GM12864 (cell line): ENCODE measurements at regions not wholly inside any gene's neighbourhood (a gene's known extent, or its start where the extent isn't known, plus 50 kb on each side); places are given as distances from the start of the nearest gene placed in this dataset.
"Not testable (repeated sequence)": the region's sequence is repeated elsewhere in the genome, so short reads cannot be mapped to it uniquely, and the experiment has no call there.

Source experiments
- DNase-seq: peaks from one replicate; pipeline ENCODE4 v3.0.0-alpha.2; 2011; ENCODE audit warnings: low read depth
- H3K4me3 ChIP-seq: 2 replicates; pipeline ENCODE4 v1.5.1; 2011; ENCODE audit warnings: mild to moderate bottlenecking, low read depth, low read length, control low read depth
- CTCF ChIP-seq: IDR thresholded peaks from 2 replicates; pipeline ENCODE4 v1.5.1; 2011; ENCODE audit warnings: low read depth, mild to moderate bottlenecking, moderate library complexity, low read length, control low read depth, inconsistent platforms; ENCODE audit errors: missing control alignments

DNA sequence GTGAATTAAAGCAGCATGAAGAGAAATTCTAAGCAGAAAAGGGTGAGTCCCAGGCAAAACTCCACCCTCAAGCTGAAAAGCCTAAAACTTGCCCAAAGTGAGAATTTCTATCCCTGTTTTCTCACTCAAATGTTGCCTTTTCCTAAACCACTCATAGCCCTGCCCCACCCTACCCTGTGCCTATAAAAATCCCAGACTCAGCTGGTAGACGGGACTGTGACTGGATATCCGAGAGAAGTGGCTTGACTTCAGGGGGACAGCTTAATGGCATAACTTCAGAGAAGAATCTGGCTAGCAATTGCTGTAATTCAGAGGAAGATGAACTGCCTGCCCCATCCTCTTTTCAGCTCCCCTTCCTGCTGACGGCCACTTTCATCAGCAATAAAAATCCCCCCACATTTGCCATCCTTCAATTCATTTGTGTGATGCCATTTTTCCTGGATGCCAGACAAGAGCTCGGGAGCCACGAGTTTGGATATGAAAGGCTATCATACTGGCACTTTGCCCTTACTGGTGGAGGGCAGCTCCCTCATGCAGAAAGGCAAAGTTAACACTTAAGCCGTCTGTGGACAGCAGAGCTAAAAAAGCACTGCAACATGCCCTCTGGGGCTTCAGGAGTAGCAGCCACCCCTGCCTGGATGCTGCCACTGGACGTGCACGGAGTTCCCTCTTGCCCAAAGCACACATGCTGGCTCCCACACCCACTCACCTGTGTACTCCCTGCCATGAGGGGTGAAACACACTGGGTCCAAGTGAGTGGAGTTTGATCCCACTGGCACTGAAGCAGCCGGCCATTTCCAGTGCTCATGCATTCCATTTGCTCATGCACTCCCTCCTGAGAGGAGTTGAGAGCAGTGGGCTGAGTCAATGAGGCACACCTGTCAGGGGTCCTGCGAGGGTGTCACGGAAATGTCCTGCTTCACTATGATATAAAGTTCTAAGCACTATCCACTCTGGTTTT is 670.6 kb downstream of the PLOD2 start:
- TF ChIP-seq CTCF: no peak
- H3K4me3 ChIP-seq: no peak overlapping the region
- no peak for DNase-seq

GRCh38 chr3:145492456-145492855 is 668.5 kb downstream of the PLOD2 start:
- TF ChIP-seq CTCF: no peak
- H3K4me3 ChIP-seq: no peak overlapping the region
- no peak for DNase-seq

- not testable (repeated sequence) for DNase-seq, H3K4me3 ChIP-seq
Observed at GRCh38 chr3:145517416-145517815, 643.6 kb downstream of the PLOD2 start.

DNA sequence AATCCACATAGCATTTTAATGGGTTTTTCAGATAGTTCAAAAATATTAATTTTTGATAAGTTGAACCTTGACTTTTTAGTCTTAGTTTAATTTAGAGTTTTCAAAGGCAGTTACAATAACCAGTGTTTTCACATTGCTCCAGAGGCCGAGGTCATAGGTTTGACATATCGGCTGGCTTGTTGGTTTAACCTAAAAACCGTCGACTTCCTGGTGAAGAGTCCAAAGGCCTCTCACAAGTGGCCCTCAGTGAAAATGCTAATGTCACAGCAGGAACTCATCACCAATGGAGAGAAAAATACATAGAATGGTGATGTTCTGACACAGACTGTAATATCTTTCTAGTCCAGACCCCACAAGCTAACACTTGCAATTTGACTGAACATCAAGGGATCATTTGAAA is 642.3 kb downstream of the PLOD2 start:
- TF ChIP-seq CTCF: no peak
- no peak overlapping the region for H3K4me3 ChIP-seq
- DNase-seq: no peak

DNA sequence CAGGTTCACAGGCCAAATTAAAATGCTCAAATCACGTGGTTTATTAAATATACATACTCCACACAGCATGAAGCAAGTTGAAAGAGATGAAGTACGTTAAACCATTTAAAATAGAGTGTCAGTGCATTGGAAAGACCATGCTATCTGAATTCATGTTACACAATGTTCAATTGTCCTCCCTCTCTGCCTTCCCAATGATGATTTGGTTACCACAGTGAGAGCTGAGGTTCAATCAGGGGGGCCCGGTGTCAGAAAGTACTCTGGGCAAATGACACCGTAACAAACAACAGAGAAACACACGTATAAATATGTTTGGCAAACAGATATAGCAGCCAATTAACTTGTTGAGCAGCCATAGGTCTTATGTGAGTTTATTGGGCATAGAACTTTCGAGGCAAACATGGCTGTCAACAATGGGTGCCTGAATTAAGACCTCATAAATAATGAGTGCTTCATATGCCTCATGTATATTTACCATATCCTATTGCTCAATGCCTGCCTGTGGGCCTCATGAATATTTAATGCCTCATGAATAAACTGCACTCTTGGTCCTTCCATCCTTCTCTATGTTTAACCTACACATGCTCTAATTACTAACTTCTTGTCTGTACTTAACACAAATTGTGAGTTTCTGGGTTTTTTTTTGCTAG is 641.5 kb downstream of the PLOD2 start:
- H3K4me3 ChIP-seq: no peak overlapping the region
- TF ChIP-seq CTCF: no peak
- DNase-seq: no peak

DNA sequence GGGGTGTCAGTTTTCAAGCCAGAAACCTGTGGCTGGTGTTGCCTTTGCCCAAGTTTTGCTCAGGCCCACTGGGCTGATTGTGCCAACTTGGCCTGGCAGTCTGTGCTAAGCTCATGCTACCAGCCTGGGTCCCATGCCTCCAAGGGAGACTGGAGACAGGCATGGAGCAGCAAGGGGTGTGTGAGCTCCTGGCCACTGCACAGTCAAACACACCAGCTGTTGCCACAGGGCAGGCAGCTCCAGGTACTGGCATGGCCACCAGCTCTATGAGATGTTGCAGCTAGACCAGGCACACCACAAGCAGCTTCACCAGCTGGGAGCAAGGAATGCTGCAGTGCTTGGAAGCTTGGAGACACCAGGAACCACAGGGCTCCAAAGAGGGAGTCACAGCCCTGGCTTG is 638.8 kb downstream of the PLOD2 start:
- no peak for DNase-seq
- no peak overlapping the region for H3K4me3 ChIP-seq
- TF ChIP-seq CTCF: no peak

DNA sequence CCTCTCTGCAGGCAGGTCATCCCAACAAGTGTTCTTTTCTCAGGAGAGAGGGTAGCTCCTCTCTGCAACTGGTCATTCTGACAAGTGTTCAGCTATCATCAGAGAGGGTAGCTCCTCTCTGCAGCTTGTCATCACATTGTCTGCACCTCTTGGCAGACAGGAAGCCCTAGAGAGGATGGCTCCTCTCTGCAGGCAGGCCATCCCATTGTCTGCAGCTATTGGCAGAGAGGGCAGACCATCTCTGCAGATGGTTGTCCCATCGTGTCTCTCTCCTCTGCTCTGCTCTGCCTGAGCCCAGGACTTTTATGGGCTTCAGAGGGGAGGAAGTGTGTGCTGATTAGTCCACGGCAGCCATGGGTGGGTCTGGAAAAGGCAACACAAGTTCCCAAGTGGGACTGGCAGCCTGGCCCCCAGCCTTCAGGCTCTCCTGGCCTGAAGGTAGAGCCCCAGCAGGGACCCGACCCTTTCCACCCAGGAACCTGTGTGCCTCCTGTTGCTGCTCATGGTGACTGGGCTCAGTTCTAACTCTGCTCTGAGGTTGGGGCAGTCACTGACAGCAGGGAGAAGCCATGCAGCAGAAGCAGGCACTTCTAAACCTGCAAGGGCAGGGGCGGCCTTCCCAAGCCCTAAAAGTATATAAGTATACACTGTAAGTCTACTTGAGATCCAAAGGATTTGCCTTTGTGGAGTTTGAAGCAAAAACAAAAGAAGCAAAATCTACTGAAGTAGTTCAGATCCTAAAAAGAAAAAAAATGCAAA is 637.9 kb downstream of the PLOD2 start:
- no peak for TF ChIP-seq CTCF
- H3K4me3 ChIP-seq: no peak overlapping the region
- DNase-seq: no peak
